ENCODE measurements at regions not wholly inside any gene's neighbourhood (a gene's known extent, or its start where the extent isn't known, plus 50 kb on each side); places are given as distances from the start of the nearest gene placed in this dataset.

- Histone ChIP-seq H3K36me3 (replicated peaks; ENCODE audit: insufficient read depth, low read depth) (no peaks in the 10 kb centered on the region), H4K20me1 (ENCODE audit: insufficient read depth, poor library complexity, severe bottlenecking) (no peaks in the 10 kb centered on the region), H2AFZ (no peak overlapping the region), H3K79me2 (no peaks in the 10 kb centered on the region), H3K9me2 (replicated peaks; ENCODE audit: insufficient read depth) (no peaks in the 10 kb centered on the region), H3K4me2 (no peak overlapping the region), H3K4me3 (no peak overlapping the region), H3K27ac (no peak overlapping the region), H3K9me3 (ENCODE audit: low read depth) (no peaks in the 10 kb centered on the region), H3K27me3 (no peaks in the 10 kb centered on the region), H3K4me1 (ENCODE audit: insufficient read depth) (peaks cover 29% of the 10 kb centered on the region)
- 96% methylated on average over 2 of the region's 2 CpGs for WGBS (ENCODE audit: low lambda C conversion rate, missing lambda C conversion rate)
- TF ChIP-seq CTCF (IDR thresholded peaks at IDR 0.05; ENCODE audit: poor library complexity) (no peak), EZH2 (IDR thresholded peaks at IDR 0.05; ENCODE audit: borderline replicate concordance) (no peak), EZH2phosphoT487 (IDR thresholded peaks at IDR 0.05; ENCODE audit: low read depth, severe bottlenecking, unreplicated experiment) (no peak)
- no peak for DNase-seq (ENCODE audit: low spot score)
These were observed 95.4 kb upstream of the S1PR1 start for GRCh38 chr1:101141376-101141775.

DNA sequence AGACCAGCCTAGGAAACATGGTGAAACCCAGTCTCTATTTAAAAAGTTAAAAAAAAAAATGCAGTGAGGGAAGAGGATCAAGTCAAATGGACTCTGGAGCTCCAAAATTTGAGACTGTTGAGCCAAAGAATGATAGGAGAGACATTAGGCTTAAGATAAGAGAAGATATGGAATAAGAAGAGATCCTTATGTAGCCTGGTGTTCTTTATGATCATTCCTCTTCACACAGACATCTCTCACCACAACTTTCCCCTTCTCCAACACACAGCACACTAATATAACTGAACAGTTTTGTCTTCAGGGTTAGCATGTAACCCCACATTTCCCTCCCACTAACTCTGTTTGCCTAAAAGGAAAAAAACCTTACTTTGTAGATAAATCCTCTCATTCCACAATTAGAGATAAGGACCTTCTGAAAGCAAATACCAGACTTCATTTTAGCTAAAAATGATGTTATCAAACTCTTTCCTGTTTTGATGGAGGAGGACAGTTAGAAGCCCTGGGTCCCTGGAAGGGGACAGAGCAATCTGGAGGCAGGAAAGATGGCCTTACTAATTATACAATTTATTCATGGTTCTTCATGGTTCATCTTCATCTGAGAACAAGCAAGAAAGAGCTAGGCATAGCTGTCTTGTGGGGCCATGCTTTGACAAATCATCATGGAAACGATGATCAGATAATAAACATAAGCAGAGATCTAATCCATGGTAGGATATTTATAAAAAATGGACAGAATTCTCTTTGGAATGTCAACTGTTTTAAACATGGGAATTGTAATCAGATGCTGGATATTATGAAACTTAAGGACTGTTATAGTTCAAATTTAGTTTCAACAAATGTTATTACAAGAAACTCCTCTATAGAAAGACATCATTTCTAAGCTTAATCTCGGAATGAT lies 96.7 kb upstream of the S1PR1 start:
- no peak for TF ChIP-seq CTCF (IDR thresholded peaks at IDR 0.05; ENCODE audit: poor library complexity)
- Histone ChIP-seq H3K27me3 (no peaks in the 10 kb centered on the region), H3K9me3 (ENCODE audit: low read depth) (no peaks in the 10 kb centered on the region), H2AFZ (no peak overlapping the region), H3K4me2 (no peak overlapping the region), H3K36me3 (replicated peaks; ENCODE audit: insufficient read depth, low read depth) (no peaks in the 10 kb centered on the region), H3K79me2 (no peaks in the 10 kb centered on the region), H3K27ac (no peak overlapping the region), H3K4me1 (ENCODE audit: insufficient read depth) (peaks cover 29% of the 10 kb centered on the region), H4K20me1 (ENCODE audit: insufficient read depth, poor library complexity, severe bottlenecking) (no peaks in the 10 kb centered on the region), H3K4me3 (no peak overlapping the region), H3K9me2 (replicated peaks; ENCODE audit: insufficient read depth) (no peaks in the 10 kb centered on the region)
- WGBS (ENCODE audit: low lambda C conversion rate, missing lambda C conversion rate) = 65% methylated on average over 2 of the region's 2 CpGs
- no peak for DNase-seq (ENCODE audit: low spot score)

- no peak overlapping the region for H2AFZ ChIP-seq
- H3K27me3 ChIP-seq = no peaks in the 10 kb centered on the region
- no peak overlapping the region for H3K4me3 ChIP-seq
- H3K36me3 ChIP-seq (replicated peaks; ENCODE audit: insufficient read depth, low read depth) = no peaks in the 10 kb centered on the region
- H3K4me2 ChIP-seq = no peak overlapping the region
- no peaks in the 10 kb centered on the region for H3K79me2 ChIP-seq
- no peaks in the 10 kb centered on the region for H3K9me3 ChIP-seq (ENCODE audit: low read depth)
- no peaks in the 10 kb centered on the region for H4K20me1 ChIP-seq (ENCODE audit: insufficient read depth, poor library complexity, severe bottlenecking)
- no peak for TF ChIP-seq EZH2phosphoT487 (IDR thresholded peaks at IDR 0.05; ENCODE audit: low read depth, severe bottlenecking, unreplicated experiment)
- no peak for TF ChIP-seq EZH2 (IDR thresholded peaks at IDR 0.05; ENCODE audit: borderline replicate concordance)
- no peak for TF ChIP-seq CTCF (IDR thresholded peaks at IDR 0.05; ENCODE audit: poor library complexity)
- DNase-seq (ENCODE audit: low spot score) = no peak
- 77% methylated on average over 1 of the region's 1 CpG for WGBS (ENCODE audit: low lambda C conversion rate, missing lambda C conversion rate)
- peaks cover 29% of the 10 kb centered on the region for H3K4me1 ChIP-seq (ENCODE audit: insufficient read depth)
- H3K27ac ChIP-seq = no peak overlapping the region
- H3K9me2 ChIP-seq (replicated peaks; ENCODE audit: insufficient read depth) = no peaks in the 10 kb centered on the region
These were observed 97.7 kb upstream of the S1PR1 start for GRCh38 chr1:101139130-101139529.
